Endothelial cell of umbilical vein (primary cell): ENCODE measurements at regions not wholly inside any gene's neighbourhood (a gene's known extent, or its start where the extent isn't known, plus 50 kb on each side); places are given as distances from the start of the nearest gene placed in this dataset.

Experiments
- BruUV-seq: library from RNA; stranded (reverse); fragments of 400-500 nt; replicated peaks from 2 replicates; lab custom pipeline; 2021; lab: Mats Ljungman, UMichigan
- CTCF ChIA-PET: fragments of 300-600, 350-600 bp; sonication (Branson Sonifier 250); formaldehyde crosslinking; loops from one replicate; lab custom pipeline; 2021; ENCODE audit warnings: antibody characterized with exemption, inconsistent platforms; lab: Charles Lee
- POLR2A ChIA-PET: fragments of 300-600, 350-600 bp; sonication (Branson Sonifier 250); formaldehyde crosslinking; loops from one replicate; lab custom pipeline; 2021; ENCODE audit warnings: antibody characterized with exemption, inconsistent platforms; lab: Charles Lee
- DNase-seq: peaks from one replicate; pipeline ENCODE4 v3.0.0-alpha.2; 2011; ENCODE audit warnings: low read depth, low spot score
- FAIRE-seq: peaks from 2 replicates; lab custom pipeline; 2011; peaks lifted over from hg19 to GRCh38; lab: Jason Lieb, UNC
- H2AFZ ChIP-seq: 2 replicates; pipeline ENCODE4 v1.6.0; 2012; ENCODE audit warnings: low read depth, low read length, control low read depth, inconsistent platforms
- H3K27ac ChIP-seq: 2 replicates; pipeline ENCODE4 v1.5.1; 2011; ENCODE audit warnings: low read depth, mild to moderate bottlenecking, control low read depth, low read length, moderate library complexity; ENCODE audit not compliant: insufficient read depth
- H3K27me3 ChIP-seq, 2 experiments: 2 replicates each; pipeline versions ENCODE4 v1.6.0 to v1.6.1; 2011; ENCODE audit warnings: low read length in 2 of 2, mixed read lengths in 1 of 2; ENCODE audit not compliant: control insufficient read depth in 2 of 2, insufficient read depth in 2 of 2
- H3K36me3 ChIP-seq, 2 experiments: 2 replicates in 1 of 2; 3 replicates in 1 of 2; pipeline ENCODE4 v1.5.1; 2011; ENCODE audit warnings: low read length in 2 of 2, mild to moderate bottlenecking in 1 of 2, moderate library complexity in 1 of 2; ENCODE audit not compliant: control insufficient read depth in 2 of 2, insufficient read depth in 2 of 2; ENCODE audit errors: extremely low read depth in 1 of 2
- H3K4me1 ChIP-seq: 3 replicates; pipeline ENCODE4 v1.5.1; 2011; ENCODE audit warnings: mild to moderate bottlenecking, low read length; ENCODE audit not compliant: control insufficient read depth, insufficient read depth; ENCODE audit errors: extremely low read depth
- H3K4me2 ChIP-seq: 2 replicates; pipeline ENCODE4 v1.6.1; 2011; ENCODE audit warnings: low read length, control low read depth, mixed read lengths; ENCODE audit not compliant: insufficient read depth
- H3K4me3 ChIP-seq, 3 experiments: fragments of 200-600 bp in 1 of 3; sonication (generic), shearing (Covaris generic) in 1 of 3; replicated peaks in 1 of 3; 2 replicates each; pipeline ENCODE4 v1.5.1; 2011 to 2016; ENCODE audit warnings: control low read depth in 3 of 3, low read length in 3 of 3, mild to moderate bottlenecking in 2 of 3, inconsistent platforms in 1 of 3, low read depth in 1 of 3, moderate library complexity in 1 of 3; ENCODE audit not compliant: insufficient read depth in 1 of 3
- H3K79me2 ChIP-seq: 2 replicates; pipeline ENCODE4 v1.6.0; 2012; ENCODE audit warnings: low read length, inconsistent platforms; ENCODE audit not compliant: control insufficient read depth, insufficient read depth
- H3K9ac ChIP-seq: replicated peaks from 2 replicates; pipeline ENCODE3; 2011; ENCODE audit warnings: low read length, control low read depth; ENCODE audit not compliant: insufficient read depth; ENCODE audit errors: extremely low read depth
- H3K9me1 ChIP-seq: replicated peaks from 3 replicates; pipeline ENCODE4 v1.6.0; 2011; ENCODE audit warnings: mild to moderate bottlenecking, low read length; ENCODE audit not compliant: control insufficient read depth, insufficient read depth; ENCODE audit errors: extremely low read depth
- H3K9me3 ChIP-seq: replicated peaks from 2 replicates; pipeline ENCODE4 v1.5.1; 2012; ENCODE audit warnings: low read length, inconsistent platforms; ENCODE audit not compliant: control insufficient read depth, insufficient read depth
- H4K20me1 ChIP-seq: replicated peaks from 2 replicates; pipeline ENCODE3; 2011; ENCODE audit warnings: mild to moderate bottlenecking, low read length; ENCODE audit not compliant: control insufficient read depth, insufficient read depth; ENCODE audit errors: extremely low read depth
- CTCF ChIP-seq, 2 donors: IDR thresholded peaks; 1 replicate in 1 of 2; 2 replicates in 1 of 2; pipeline ENCODE4 v1.5.1; 2011; ENCODE audit warnings: low read length in 2 of 2, mild to moderate bottlenecking in 2 of 2, moderate library complexity in 2 of 2, control low read depth in 1 of 2, inconsistent platforms in 1 of 2, low read depth in 1 of 2; ENCODE audit not compliant: insufficient read depth in 1 of 2; ENCODE audit errors: extremely low read depth in 1 of 2
- EZH2 ChIP-seq: IDR thresholded peaks from 2 replicates; pipeline ENCODE4 v1.6.1; 2012; ENCODE audit warnings: borderline replicate concordance, low read depth, mild to moderate bottlenecking, moderate library complexity, low read length, inconsistent platforms; ENCODE audit not compliant: severe bottlenecking
- FOS ChIP-seq: IDR thresholded peaks from 2 replicates; pipeline ENCODE4 v1.6.1; 2011; ENCODE audit warnings: mild to moderate bottlenecking, low read length, moderate library complexity, borderline replicate concordance; ENCODE audit not compliant: insufficient read depth
- GATA2 ChIP-seq: IDR thresholded peaks from 2 replicates; pipeline ENCODE4 v1.7.0; 2011; ENCODE audit warnings: low read depth, mild to moderate bottlenecking, moderate library complexity, mixed read lengths, low read length; ENCODE audit not compliant: insufficient read length, insufficient read depth
- JUN ChIP-seq: IDR thresholded peaks from 2 replicates; pipeline ENCODE4 v1.6.1; 2011; ENCODE audit warnings: borderline replicate concordance, low read depth; ENCODE audit not compliant: insufficient read length, insufficient read depth
- MAX ChIP-seq: IDR thresholded peaks from 2 replicates; pipeline ENCODE4 v1.6.1; 2011; ENCODE audit not compliant: insufficient read depth, insufficient read length
- MYC ChIP-seq: IDR thresholded peaks from one replicate; pipeline ENCODE4 v1.6.1; 2011; ENCODE audit warnings: mild to moderate bottlenecking, low read depth, low read length
- POLR2A ChIP-seq: IDR thresholded peaks from 2 replicates; pipeline ENCODE4 v1.6.1; 2012; ENCODE audit warnings: low read depth, mild to moderate bottlenecking, control low read depth, low read length
- POLR2AphosphoS5 ChIP-seq: IDR thresholded peaks from 2 replicates; pipeline ENCODE4 v1.6.1; 2012; ENCODE audit warnings: low read depth, mild to moderate bottlenecking, control low read depth, low read length, moderate library complexity; ENCODE audit not compliant: insufficient read depth
- dilution Hi-C: fragments of 300-500 bp; cut with MboI; formaldehyde crosslinking; loops from one replicate; pipeline ENCODE4 v1.15.0; 2019; ENCODE audit warnings: low sequenced_read_pairs; ENCODE audit not compliant: extremely low pct_ligation_motif_present
- intact Hi-C: fragments of 100-400 bp; cut with micrococcal nuclease; formaldehyde crosslinking; loops from one replicate; pipeline ENCODE4 v1.10.0; 2022

GRCh38 chr1:168443899-168444298, 99.9 kb downstream of the XCL2 start:
- TF ChIP-seq CTCF (IDR thresholded peaks at IDR 0.05; ENCODE audit: extremely low read depth in 1 of 2, insufficient read depth in 1 of 2, low read depth in 1 of 2, low read length in 2 of 2) (no peak), EZH2 (no peak), POLR2AphosphoS5 (no peak), MYC (no peak), JUN (no peak), FOS (no peak), GATA2 (no peak), POLR2A (no peak), MAX (no peak)
- no peak overlapping the region for H3K9ac ChIP-seq
- no peaks in the 10 kb centered on the region for H3K4me1 ChIP-seq
- no peaks in the 10 kb centered on the region for H3K27me3 ChIP-seq
- dilution Hi-C loops: no loop called here
- DNase-seq (no peak), FAIRE-seq (no peak)
- no peak overlapping the region for H3K27ac ChIP-seq
- no peaks in the 10 kb centered on the region for H3K79me2 ChIP-seq
- ChIA-PET POLR2A (no interaction called here), CTCF (interaction anchor here (1.2 to 1.3 kb wide), 2 partner anchors 125 to 905 kb away, joined by 3 to 7 read pairs; no protein-coding TSS in a partner anchor)
- no peaks in the 10 kb centered on the region for H4K20me1 ChIP-seq
- H3K4me2 ChIP-seq: no peak overlapping the region
- H3K36me3 ChIP-seq: no peaks in the 10 kb centered on the region
- H2AFZ ChIP-seq: no peak overlapping the region
- no TSS peak for BruUV-seq
- H3K9me1 ChIP-seq: no peaks in the 10 kb centered on the region
- H3K9me3 ChIP-seq: no peaks in the 10 kb centered on the region
- intact Hi-C loops: no loop called here
- no peak overlapping the region for H3K4me3 ChIP-seq
